ENCODE measurements at regions not wholly inside any gene's neighbourhood (a gene's known extent, or its start where the extent isn't known, plus 50 kb on each side); places are given as distances from the start of the nearest gene placed in this dataset.

GRCh38 chr11:23569547-23569946, 709.3 kb upstream of the CCDC179 start:
- no peak overlapping the region for H3K4me3 ChIP-seq (ENCODE audit: low read depth, poor library complexity, severe bottlenecking)
- TF ChIP-seq CTCF (IDR thresholded peaks at IDR 0.05) (no peak), POLR2A (IDR thresholded peaks at IDR 0.05) (no peak)
- WGBS, 2 donors: 60 to 70% methylated on average over 3 of the region's 3 CpGs
- intact Hi-C loops (cut with DNase I; ENCODE audit: low total_unique reads): no loop called here
- DNase-seq (ENCODE audit: low spot score in 2 of 2): no peak

GRCh38 chr11:23570828-23571227, 710.6 kb upstream of the CCDC179 start:
- H3K4me3 ChIP-seq (ENCODE audit: low read depth, poor library complexity, severe bottlenecking): no peak overlapping the region
- DNase-seq (ENCODE audit: low spot score in 2 of 2): no peak
- intact Hi-C loops (cut with DNase I; ENCODE audit: low total_unique reads): no loop called here
- TF ChIP-seq CTCF (IDR thresholded peaks at IDR 0.05): no peak
- TF ChIP-seq POLR2A (IDR thresholded peaks at IDR 0.05): no peak

GRCh38 chr11:23573429-23573828, 713.2 kb upstream of the CCDC179 start:
- DNase-seq (ENCODE audit: low spot score in 2 of 2): no peak
- intact Hi-C loops (cut with DNase I; ENCODE audit: low total_unique reads): no loop called here
- no peak for TF ChIP-seq POLR2A (IDR thresholded peaks at IDR 0.05)
- WGBS, 2 donors: 82 to 84% methylated on average over 1 of the region's 1 CpG
- H3K4me3 ChIP-seq (ENCODE audit: low read depth, poor library complexity, severe bottlenecking): no peak overlapping the region

DNA sequence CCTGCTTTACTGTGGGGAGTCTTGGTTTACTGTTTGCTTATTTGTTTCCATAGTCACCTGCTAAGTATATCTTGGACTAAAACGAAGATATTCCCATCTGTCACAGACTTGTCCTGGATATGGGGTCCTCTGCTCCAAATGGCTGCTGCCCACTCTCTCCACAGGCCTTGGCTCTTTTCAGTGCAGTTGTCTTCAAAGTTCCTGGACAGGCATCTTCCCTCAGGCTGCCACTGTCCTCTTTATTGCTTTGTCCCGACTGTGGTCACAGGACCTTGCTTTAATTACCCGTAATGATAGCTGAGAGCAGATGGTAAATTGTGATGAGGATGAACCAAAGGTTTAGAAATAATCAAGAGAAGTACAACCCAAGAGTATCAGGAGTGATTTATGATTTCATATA, 713.9 kb upstream of the CCDC179 start:
- no peak for TF ChIP-seq POLR2A (IDR thresholded peaks at IDR 0.05)
- TF ChIP-seq CTCF (IDR thresholded peaks at IDR 0.05): no peak
- intact Hi-C loops (cut with DNase I; ENCODE audit: low total_unique reads): no loop called here
- no peak overlapping the region for H3K4me3 ChIP-seq (ENCODE audit: low read depth, poor library complexity, severe bottlenecking)
- DNase-seq (ENCODE audit: low spot score in 2 of 2): no peak
- WGBS, 2 donors: 49 to 54% methylated on average over 3 of the region's 3 CpGs

GRCh38 chr11:23577296-23577695, 717.0 kb upstream of the CCDC179 start:
- no peak overlapping the region for H3K4me3 ChIP-seq (ENCODE audit: low read depth, poor library complexity, severe bottlenecking)
- WGBS, 2 donors: 81 to 92% methylated on average over 2 of the region's 2 CpGs
- intact Hi-C loops (cut with DNase I; ENCODE audit: low total_unique reads): no loop called here
- TF ChIP-seq CTCF (IDR thresholded peaks at IDR 0.05): no peak
- TF ChIP-seq POLR2A (IDR thresholded peaks at IDR 0.05): no peak
- no peak for DNase-seq (ENCODE audit: low spot score in 2 of 2)

DNA sequence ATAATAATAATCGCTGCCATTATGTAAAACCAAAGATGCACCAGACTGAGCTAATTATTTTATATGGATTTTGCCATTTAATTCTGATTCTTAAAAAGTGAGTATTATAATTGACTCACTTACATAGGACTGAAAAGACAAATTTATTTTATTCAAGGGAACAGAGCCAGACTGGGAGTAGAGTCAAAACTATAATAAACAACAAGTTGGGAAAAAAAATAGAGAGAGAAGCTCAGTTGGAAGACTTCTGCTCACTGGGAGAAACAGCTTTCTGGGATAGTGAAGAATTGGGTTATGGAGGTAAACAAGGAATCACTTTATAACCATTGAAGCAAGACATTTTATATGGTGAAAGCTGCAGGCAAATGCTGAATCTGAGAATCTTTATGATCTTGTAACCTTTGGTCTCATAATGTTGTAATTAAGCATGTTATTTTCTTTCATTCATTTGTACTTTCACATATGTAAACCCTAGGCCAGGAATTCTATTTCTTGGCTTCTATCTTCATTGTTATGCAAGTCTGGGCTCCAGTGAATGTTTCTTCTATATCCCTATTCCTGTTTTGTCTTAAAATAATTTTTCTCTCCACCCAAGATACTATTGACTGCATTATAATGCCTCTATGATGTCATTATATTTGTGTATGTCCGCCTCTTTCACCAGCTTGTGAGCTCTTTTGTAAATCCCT, 725.3 kb upstream of the CCDC179 start:
- H3K4me3 ChIP-seq (ENCODE audit: low read depth, poor library complexity, severe bottlenecking): no peak overlapping the region
- no peak for TF ChIP-seq CTCF (IDR thresholded peaks at IDR 0.05)
- TF ChIP-seq POLR2A (IDR thresholded peaks at IDR 0.05): no peak
- intact Hi-C loops (cut with DNase I; ENCODE audit: low total_unique reads): no loop called here
- no peak for DNase-seq (ENCODE audit: low spot score in 2 of 2)
- 70 to 73% methylated on average over 2 of the region's 2 CpGs for WGBS, 2 donors
